Keratinocyte (primary cell): ENCODE measurements at regions not wholly inside any gene's neighbourhood (a gene's known extent, or its start where the extent isn't known, plus 50 kb on each side); places are given as distances from the start of the nearest gene placed in this dataset.

ENCODE experiments used
- DNase-seq: peaks from one replicate; pipeline ENCODE4 v3.0.0-alpha.2; 2011; ENCODE audit warnings: low read depth, missing footprints, low spot score
- FAIRE-seq: peaks from 2 replicates; lab custom pipeline; 2011; peaks lifted over from hg19 to GRCh38; lab: Jason Lieb, UNC
- H2AFZ ChIP-seq: 2 replicates; pipeline ENCODE4 v1.6.0; 2012; ENCODE audit warnings: low read length, control low read depth, inconsistent platforms; ENCODE audit not compliant: control insufficient read depth
- H3K27ac ChIP-seq: 2 replicates; pipeline ENCODE4 v1.5.1; 2011; ENCODE audit warnings: low read length; ENCODE audit not compliant: control insufficient read depth, insufficient read depth
- H3K27me3 ChIP-seq: 3 replicates; pipeline ENCODE4 v1.6.0; 2011; ENCODE audit warnings: low read length; ENCODE audit not compliant: control insufficient read depth, insufficient read depth; ENCODE audit errors: extremely low read depth
- H3K36me3 ChIP-seq, 2 experiments: 2 replicates in 1 of 2; 3 replicates in 1 of 2; pipeline ENCODE4 v1.5.1; 2011; ENCODE audit warnings: low read length in 2 of 2, mild to moderate bottlenecking in 1 of 2; ENCODE audit not compliant: control insufficient read depth in 2 of 2, insufficient read depth in 2 of 2; ENCODE audit errors: extremely low read depth in 1 of 2
- H3K4me1 ChIP-seq: 3 replicates; pipeline ENCODE4 v1.5.1; 2011; ENCODE audit warnings: low read length; ENCODE audit not compliant: control insufficient read depth, insufficient read depth; ENCODE audit errors: extremely low read depth
- H3K4me2 ChIP-seq: 3 replicates; pipeline ENCODE4 v1.6.0; 2011; ENCODE audit warnings: low read depth, low read length; ENCODE audit not compliant: control insufficient read depth, insufficient read depth; ENCODE audit errors: extremely low read depth
- H3K4me3 ChIP-seq, 3 experiments: fragments of 200-600 bp in 1 of 3; sonication (generic) in 1 of 3; 2 replicates in 2 of 3; 3 replicates in 1 of 3; pipeline ENCODE4 v1.5.1; 2011 to 2016; ENCODE audit warnings: low read length in 3 of 3, mild to moderate bottlenecking in 3 of 3, control low read depth in 2 of 3, inconsistent platforms in 1 of 3, low read depth in 1 of 3, mixed read lengths in 1 of 3, mixed run types in 1 of 3, moderate library complexity in 1 of 3; ENCODE audit not compliant: control insufficient read depth in 2 of 3, insufficient read depth in 2 of 3; ENCODE audit errors: extremely low read depth in 1 of 3
- H3K79me2 ChIP-seq: 2 replicates; pipeline ENCODE4 v1.6.0; 2012; ENCODE audit warnings: low read length; ENCODE audit not compliant: control insufficient read depth, insufficient read depth
- H3K9ac ChIP-seq: 3 replicates; pipeline ENCODE4 v1.6.0; 2011; ENCODE audit warnings: low read length; ENCODE audit not compliant: control insufficient read depth, insufficient read depth; ENCODE audit errors: extremely low read depth
- H3K9me1 ChIP-seq: 3 replicates; pipeline ENCODE4 v1.6.0; 2011; ENCODE audit warnings: low read length; ENCODE audit not compliant: control insufficient read depth, insufficient read depth; ENCODE audit errors: extremely low read depth
- H3K9me3 ChIP-seq: 2 replicates; pipeline ENCODE4 v1.5.1; 2012; ENCODE audit warnings: low read depth, low read length; ENCODE audit not compliant: control insufficient read depth
- H4K20me1 ChIP-seq: 3 replicates; pipeline ENCODE4 v1.6.0; 2011; ENCODE audit warnings: low read length; ENCODE audit not compliant: control insufficient read depth, insufficient read depth; ENCODE audit errors: extremely low read depth
- CTCF ChIP-seq, 3 experiments: IDR thresholded peaks in 1 of 3; conservative IDR thresholded peaks in 1 of 3; optimal IDR thresholded peaks in 1 of 3; 2 replicates in 2 of 3; 3 replicates in 1 of 3; pipeline versions ENCODE3 to v1.5.1; 2011; ENCODE audit warnings: low read length in 3 of 3, mild to moderate bottlenecking in 3 of 3, moderate library complexity in 2 of 3, control low read depth in 1 of 3, inconsistent platforms in 1 of 3; ENCODE audit not compliant: insufficient read depth in 2 of 3; ENCODE audit errors: extremely low read depth in 1 of 3
- EZH2 ChIP-seq: IDR thresholded peaks from one replicate; pipeline ENCODE4 v1.6.1; 2012; ENCODE audit warnings: inconsistent platforms, mild to moderate bottlenecking, low read length, moderate library complexity
- dilution Hi-C: fragments of 300-500 bp; cut with MboI; formaldehyde crosslinking; loops from one replicate; pipeline ENCODE4 v1.7.0; 2020; ENCODE audit warnings: low sequenced_read_pairs; ENCODE audit not compliant: extremely low pct_ligation_motif_present

GRCh38 chr7:18174996-18175395 lies 147.3 kb upstream of the PRPS1L1 start:
- FAIRE-seq: no peak

DNA sequence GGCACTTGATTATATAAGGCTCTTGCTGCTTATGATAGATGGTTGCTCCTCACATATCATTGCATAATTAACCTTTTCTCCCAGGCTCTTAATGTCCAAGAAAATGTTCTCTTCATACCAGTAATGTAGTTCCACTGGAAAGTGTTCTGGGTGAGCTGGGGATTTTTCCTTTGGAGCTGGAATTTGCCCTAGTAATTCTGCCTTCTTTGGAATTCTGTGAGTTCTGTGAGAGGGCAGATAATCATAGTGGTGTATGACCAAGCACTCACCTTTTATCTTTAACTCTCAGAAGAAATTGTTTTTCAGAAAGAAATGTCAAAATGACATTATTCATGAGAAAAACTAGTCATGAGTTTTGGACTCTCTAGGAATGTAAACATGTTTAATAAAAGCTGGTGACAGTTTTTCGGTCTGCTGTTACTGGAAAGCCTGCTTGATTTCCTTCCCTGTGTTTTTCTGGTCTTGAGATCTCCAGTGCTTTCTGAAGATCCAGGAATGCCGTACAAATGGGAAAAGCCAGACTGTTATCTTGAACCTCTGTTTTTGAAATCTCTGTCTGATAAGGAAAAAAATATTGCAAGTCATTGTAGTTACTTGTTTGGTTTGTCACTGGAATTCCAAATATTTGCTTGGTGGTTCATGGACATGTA lies 148.3 kb upstream of the PRPS1L1 start:
- Histone ChIP-seq H3K79me2 (no peaks in the 10 kb centered on the region), H2AFZ (no peak overlapping the region), H3K9me1 (no peaks in the 10 kb centered on the region), H3K4me1 (no peaks in the 10 kb centered on the region), H3K27me3 (no peaks in the 10 kb centered on the region), H3K27ac (no peak overlapping the region), H3K4me3 (no peak overlapping the region), H3K4me2 (no peak overlapping the region), H3K9ac (no peak overlapping the region), H3K36me3 (no peaks in the 10 kb centered on the region), H4K20me1 (no peaks in the 10 kb centered on the region), H3K9me3 (no peaks in the 10 kb centered on the region)
- DNase-seq (no peak), FAIRE-seq (no peak)
- TF ChIP-seq CTCF (optimal IDR thresholded peaks at IDR 0.05 in 1 of 3, IDR thresholded peaks at IDR 0.05 in 1 of 3, conservative IDR thresholded peaks at IDR 0.05 in 1 of 3; ENCODE audit: extremely low read depth in 1 of 3, insufficient read depth in 2 of 3, low read length in 3 of 3) (no peak), EZH2 (no peak)
- dilution Hi-C loops: no loop called here

More at GRCh38 chr7:18174996-18175395, 147.3 kb upstream of the PRPS1L1 start:
- Histone ChIP-seq H3K4me2 (no peak overlapping the region), H3K27ac (no peak overlapping the region), H3K4me1 (no peaks in the 10 kb centered on the region), H3K9me3 (no peaks in the 10 kb centered on the region), H2AFZ (no peak overlapping the region), H3K9ac (no peak overlapping the region), H3K36me3 (no peaks in the 10 kb centered on the region), H3K4me3 (no peak overlapping the region), H4K20me1 (no peaks in the 10 kb centered on the region), H3K79me2 (no peaks in the 10 kb centered on the region), H3K9me1 (no peaks in the 10 kb centered on the region), H3K27me3 (no peaks in the 10 kb centered on the region)
- TF ChIP-seq EZH2 (no peak), CTCF (optimal IDR thresholded peaks at IDR 0.05 in 1 of 3, IDR thresholded peaks at IDR 0.05 in 1 of 3, conservative IDR thresholded peaks at IDR 0.05 in 1 of 3; ENCODE audit: extremely low read depth in 1 of 3, insufficient read depth in 2 of 3, low read length in 3 of 3) (no peak)
- dilution Hi-C loops: no loop called here
- DNase-seq: no peak
